Liver (tissue), 3 donors: ENCODE measurements at regions not wholly inside any gene's neighbourhood (a gene's known extent, or its start where the extent isn't known, plus 50 kb on each side); places are given as distances from the start of the nearest gene placed in this dataset.

Source experiments
- EGR1 ChIP-seq, 2 donors: IDR thresholded peaks; 2 replicates each; pipeline ENCODE4 v1.6.1; 2016 to 2018; ENCODE audit warnings: antibody characterized with exemption in 2 of 2, low read depth in 2 of 2
- FOXA1 ChIP-seq: IDR thresholded peaks from 2 replicates; pipeline ENCODE4 v1.6.1; 2016; ENCODE audit warnings: antibody characterized with exemption
- JUND ChIP-seq, 2 donors: IDR thresholded peaks; 2 replicates each; pipeline ENCODE4 v1.6.1; 2016; ENCODE audit warnings: antibody characterized with exemption in 2 of 2
- MAX ChIP-seq: IDR thresholded peaks from 2 replicates; pipeline ENCODE4 v1.6.1; 2016; ENCODE audit warnings: antibody characterized with exemption
- NR2F2 ChIP-seq: IDR thresholded peaks from 2 replicates; pipeline ENCODE4 v1.6.1; 2016; ENCODE audit warnings: antibody characterized with exemption
- RAD21 ChIP-seq, 2 donors: IDR thresholded peaks; 2 replicates each; pipeline ENCODE4 v1.6.1; 2016; ENCODE audit warnings: antibody characterized with exemption in 2 of 2, mild to moderate bottlenecking in 2 of 2
- RXRA ChIP-seq, 2 donors: IDR thresholded peaks; 2 replicates each; pipeline ENCODE4 v1.6.1; 2017 to 2018; ENCODE audit warnings: antibody characterized with exemption in 2 of 2, mild to moderate bottlenecking in 1 of 2
- SP1 ChIP-seq: IDR thresholded peaks from 2 replicates; pipeline ENCODE4 v1.6.1; 2018; ENCODE audit warnings: antibody characterized with exemption, mild to moderate bottlenecking
- TAF1 ChIP-seq: conservative IDR thresholded peaks from 2 replicates; pipeline ENCODE4 v1.6.1; 2016; ENCODE audit warnings: antibody characterized with exemption, mild to moderate bottlenecking
- TF ChIP-seq, protein P1 (sequence below): fragments of 150-350 bp; IDR thresholded peaks from 2 replicates; pipeline ENCODE4 v1.5.1; 2017; ENCODE audit warnings: improper control_type of control experiment, low read depth, low read length; ENCODE audit not compliant: missing input control
- TF ChIP-seq, protein P2 (sequence below): IDR thresholded peaks from 2 replicates; pipeline ENCODE4 v1.6.1; 2016; ENCODE audit warnings: antibody characterized with exemption, mild to moderate bottlenecking
- donor health status: healthy.
- donor health status: healthy.

GRCh38 chr3:152771120-152771519 lies 63.8 kb upstream of the P2RY1 start:
- TF ChIP-seq RXRA (IDR thresholded peaks at IDR 0.05), result no peak
- TF ChIP-seq, protein P1, sequence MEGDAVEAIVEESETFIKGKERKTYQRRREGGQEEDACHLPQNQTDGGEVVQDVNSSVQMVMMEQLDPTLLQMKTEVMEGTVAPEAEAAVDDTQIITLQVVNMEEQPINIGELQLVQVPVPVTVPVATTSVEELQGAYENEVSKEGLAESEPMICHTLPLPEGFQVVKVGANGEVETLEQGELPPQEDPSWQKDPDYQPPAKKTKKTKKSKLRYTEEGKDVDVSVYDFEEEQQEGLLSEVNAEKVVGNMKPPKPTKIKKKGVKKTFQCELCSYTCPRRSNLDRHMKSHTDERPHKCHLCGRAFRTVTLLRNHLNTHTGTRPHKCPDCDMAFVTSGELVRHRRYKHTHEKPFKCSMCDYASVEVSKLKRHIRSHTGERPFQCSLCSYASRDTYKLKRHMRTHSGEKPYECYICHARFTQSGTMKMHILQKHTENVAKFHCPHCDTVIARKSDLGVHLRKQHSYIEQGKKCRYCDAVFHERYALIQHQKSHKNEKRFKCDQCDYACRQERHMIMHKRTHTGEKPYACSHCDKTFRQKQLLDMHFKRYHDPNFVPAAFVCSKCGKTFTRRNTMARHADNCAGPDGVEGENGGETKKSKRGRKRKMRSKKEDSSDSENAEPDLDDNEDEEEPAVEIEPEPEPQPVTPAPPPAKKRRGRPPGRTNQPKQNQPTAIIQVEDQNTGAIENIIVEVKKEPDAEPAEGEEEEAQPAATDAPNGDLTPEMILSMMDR, result no peak
- TF ChIP-seq NR2F2, result no peak
- TF ChIP-seq SP1, result no peak
- TF ChIP-seq RAD21 (IDR thresholded peaks at IDR 0.05), result no peak
- TF ChIP-seq TAF1, result no peak
- TF ChIP-seq EGR1 (IDR thresholded peaks at IDR 0.05; ENCODE audit: low read depth in 2 of 2), result no peak
- TF ChIP-seq, protein P2, sequence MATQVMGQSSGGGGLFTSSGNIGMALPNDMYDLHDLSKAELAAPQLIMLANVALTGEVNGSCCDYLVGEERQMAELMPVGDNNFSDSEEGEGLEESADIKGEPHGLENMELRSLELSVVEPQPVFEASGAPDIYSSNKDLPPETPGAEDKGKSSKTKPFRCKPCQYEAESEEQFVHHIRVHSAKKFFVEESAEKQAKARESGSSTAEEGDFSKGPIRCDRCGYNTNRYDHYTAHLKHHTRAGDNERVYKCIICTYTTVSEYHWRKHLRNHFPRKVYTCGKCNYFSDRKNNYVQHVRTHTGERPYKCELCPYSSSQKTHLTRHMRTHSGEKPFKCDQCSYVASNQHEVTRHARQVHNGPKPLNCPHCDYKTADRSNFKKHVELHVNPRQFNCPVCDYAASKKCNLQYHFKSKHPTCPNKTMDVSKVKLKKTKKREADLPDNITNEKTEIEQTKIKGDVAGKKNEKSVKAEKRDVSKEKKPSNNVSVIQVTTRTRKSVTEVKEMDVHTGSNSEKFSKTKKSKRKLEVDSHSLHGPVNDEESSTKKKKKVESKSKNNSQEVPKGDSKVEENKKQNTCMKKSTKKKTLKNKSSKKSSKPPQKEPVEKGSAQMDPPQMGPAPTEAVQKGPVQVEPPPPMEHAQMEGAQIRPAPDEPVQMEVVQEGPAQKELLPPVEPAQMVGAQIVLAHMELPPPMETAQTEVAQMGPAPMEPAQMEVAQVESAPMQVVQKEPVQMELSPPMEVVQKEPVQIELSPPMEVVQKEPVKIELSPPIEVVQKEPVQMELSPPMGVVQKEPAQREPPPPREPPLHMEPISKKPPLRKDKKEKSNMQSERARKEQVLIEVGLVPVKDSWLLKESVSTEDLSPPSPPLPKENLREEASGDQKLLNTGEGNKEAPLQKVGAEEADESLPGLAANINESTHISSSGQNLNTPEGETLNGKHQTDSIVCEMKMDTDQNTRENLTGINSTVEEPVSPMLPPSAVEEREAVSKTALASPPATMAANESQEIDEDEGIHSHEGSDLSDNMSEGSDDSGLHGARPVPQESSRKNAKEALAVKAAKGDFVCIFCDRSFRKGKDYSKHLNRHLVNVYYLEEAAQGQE, result no peak
- TF ChIP-seq FOXA1, result no peak
- TF ChIP-seq JUND (IDR thresholded peaks at IDR 0.05), result no peak
- no peak for TF ChIP-seq MAX
